ENCODE measurements at regions not wholly inside any gene's neighbourhood (a gene's known extent, or its start where the extent isn't known, plus 50 kb on each side); places are given as distances from the start of the nearest gene placed in this dataset.

- no peak for TF ChIP-seq ZNF24 (tag by site-specific recombination; IDR thresholded peaks at IDR 0.05)
- TF ChIP-seq REST (tag by site-specific recombination; IDR thresholded peaks at IDR 0.05): no peak
- TF ChIP-seq CTCF (tag by site-specific recombination; IDR thresholded peaks at IDR 0.05): no peak
- no peak for TF ChIP-seq ZBTB48 (tag by site-specific recombination; IDR thresholded peaks at IDR 0.05)
- TF ChIP-seq PRDM10 (tag by site-specific recombination; IDR thresholded peaks at IDR 0.05): no peak
- no peak for TF ChIP-seq ZBTB20 (tag by site-specific recombination; IDR thresholded peaks at IDR 0.05)
- no peak for TF ChIP-seq ZNF548 (tag by site-specific recombination; IDR thresholded peaks at IDR 0.05)
- TF ChIP-seq ZNF423 (tag by site-specific recombination; IDR thresholded peaks at IDR 0.05): no peak
- TF ChIP-seq ZNF580 (tag by site-specific recombination; IDR thresholded peaks at IDR 0.05): no peak
- no peak for TF ChIP-seq GLI4 (tag by site-specific recombination; IDR thresholded peaks at IDR 0.05)
- TF ChIP-seq ZNF140 (tag by site-specific recombination; IDR thresholded peaks at IDR 0.05): no peak
- no peak for TF ChIP-seq YY1 (tag by site-specific recombination; IDR thresholded peaks at IDR 0.05)
- no peak for TF ChIP-seq ZNF280C (tag by site-specific recombination; IDR thresholded peaks at IDR 0.05)
Observed at GRCh38 chrX:39981946-39982345, 115.8 kb downstream of the BCOR start.

All from HEK293 (cell line).